GM19035 (cell line): ENCODE measurements at regions not wholly inside any gene's neighbourhood (a gene's known extent, or its start where the extent isn't known, plus 50 kb on each side); places are given as distances from the start of the nearest gene placed in this dataset.

Source experiments
- ATAC-seq: cut with Tn5 transposase; IDR thresholded peaks from one replicate; pipeline ENCODE4 v1.9.1; 2021; ENCODE audit not compliant: unreplicated experiment

- no peak for ATAC-seq
These were observed 383.0 kb upstream of the PTBP2 start for GRCh38 chr1:96338622-96339021.

GRCh38 chr1:96340686-96341085, 380.9 kb upstream of the PTBP2 start:
- ATAC-seq: no peak

- ATAC-seq: no peak
These were observed 374.9 kb upstream of the PTBP2 start for GRCh38 chr1:96346719-96347118.

- no peak for ATAC-seq
These were observed 371.7 kb upstream of the PTBP2 start for GRCh38 chr1:96349896-96350295.

GRCh38 chr1:96352733-96353132, 368.9 kb upstream of the PTBP2 start:
- no peak for ATAC-seq

GRCh38 chr1:96355521-96355920, 366.1 kb upstream of the PTBP2 start:
- ATAC-seq: no peak

GRCh38 chr1:96355961-96356360, 365.6 kb upstream of the PTBP2 start:
- ATAC-seq: no peak

GRCh38 chr1:96357141-96357765, 364.3 kb upstream of the PTBP2 start:
- ATAC-seq: no peak

GRCh38 chr1:96358057-96358456, 363.5 kb upstream of the PTBP2 start:
- no peak for ATAC-seq

- no peak for ATAC-seq
These were observed 361.4 kb upstream of the PTBP2 start for GRCh38 chr1:96360036-96360795.

- ATAC-seq: no peak
These were observed 360.2 kb upstream of the PTBP2 start for GRCh38 chr1:96361271-96361856.

- no peak for ATAC-seq
These were observed 359.6 kb upstream of the PTBP2 start for GRCh38 chr1:96361961-96362360.

GRCh38 chr1:96362623-96363022, 359.0 kb upstream of the PTBP2 start:
- no peak for ATAC-seq

- ATAC-seq: no peak
These were observed 357.8 kb upstream of the PTBP2 start for GRCh38 chr1:96363826-96364225.

- ATAC-seq: no peak
These were observed 357.0 kb upstream of the PTBP2 start for GRCh38 chr1:96364576-96364975.

- ATAC-seq: no peak
These were observed 356.5 kb upstream of the PTBP2 start for GRCh38 chr1:96365076-96365475.

GRCh38 chr1:96365596-96366390, 355.8 kb upstream of the PTBP2 start:
- ATAC-seq: no peak

GRCh38 chr1:96366516-96366915, 355.1 kb upstream of the PTBP2 start:
- no peak for ATAC-seq

GRCh38 chr1:96367791-96368190, 353.8 kb upstream of the PTBP2 start:
- no peak for ATAC-seq

- ATAC-seq: no peak
These were observed 350.8 kb upstream of the PTBP2 start for GRCh38 chr1:96370757-96371156.

GRCh38 chr1:96372881-96373280, 348.7 kb upstream of the PTBP2 start:
- no peak for ATAC-seq
